GM12875 (cell line): ENCODE measurements at regions not wholly inside any gene's neighbourhood (a gene's known extent, or its start where the extent isn't known, plus 50 kb on each side); places are given as distances from the start of the nearest gene placed in this dataset.

ENCODE experiments used
- H3K4me3 ChIP-seq: one replicate; pipeline ENCODE4 v1.5.1; 2011; ENCODE audit warnings: low read depth, low read length, control low read depth
- CTCF ChIP-seq: IDR thresholded peaks from 2 replicates; pipeline ENCODE4 v1.5.1; 2011; ENCODE audit warnings: low read depth, mild to moderate bottlenecking, control low read depth, inconsistent platforms, low read length, moderate library complexity, borderline replicate concordance; ENCODE audit not compliant: insufficient read depth

- peak; percentile 15; the same call in 1 of the 2 replicates for TF ChIP-seq CTCF
Measured at GRCh38 chr2:22737144-22737543, 647.8 kb upstream of the KLHL29 start.

GRCh38 chr2:22741216-22741615, 643.8 kb upstream of the KLHL29 start:
- no peak for TF ChIP-seq CTCF
- H3K4me3 ChIP-seq: no peak overlapping the region

More at GRCh38 chr2:22737144-22737543, 647.8 kb upstream of the KLHL29 start:
- no peak overlapping the region for H3K4me3 ChIP-seq

GRCh38 chr2:22748909-22749308, 636.1 kb upstream of the KLHL29 start:
- H3K4me3 ChIP-seq: no peak overlapping the region
- TF ChIP-seq CTCF: no peak

DNA sequence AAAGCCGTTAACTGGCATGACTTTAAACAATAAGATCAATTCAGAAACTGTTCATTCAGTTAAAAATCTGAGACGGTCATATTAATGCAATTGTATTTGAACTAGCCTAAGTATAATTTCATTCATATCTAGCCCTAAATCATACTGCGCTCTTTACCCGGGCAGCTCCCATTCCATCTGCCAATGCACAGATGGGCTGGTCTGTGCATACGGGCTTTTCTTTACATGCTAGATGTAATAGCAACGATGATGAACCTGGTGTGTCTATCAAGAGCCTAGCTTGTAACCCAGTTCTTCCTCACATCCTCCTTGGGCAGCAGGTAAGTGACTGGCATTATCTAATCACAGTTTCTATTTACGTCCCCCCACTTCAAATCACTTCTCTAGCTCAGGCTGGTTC, 631.5 kb upstream of the KLHL29 start:
- H3K4me3 ChIP-seq: no peak overlapping the region
- TF ChIP-seq CTCF: no peak

DNA sequence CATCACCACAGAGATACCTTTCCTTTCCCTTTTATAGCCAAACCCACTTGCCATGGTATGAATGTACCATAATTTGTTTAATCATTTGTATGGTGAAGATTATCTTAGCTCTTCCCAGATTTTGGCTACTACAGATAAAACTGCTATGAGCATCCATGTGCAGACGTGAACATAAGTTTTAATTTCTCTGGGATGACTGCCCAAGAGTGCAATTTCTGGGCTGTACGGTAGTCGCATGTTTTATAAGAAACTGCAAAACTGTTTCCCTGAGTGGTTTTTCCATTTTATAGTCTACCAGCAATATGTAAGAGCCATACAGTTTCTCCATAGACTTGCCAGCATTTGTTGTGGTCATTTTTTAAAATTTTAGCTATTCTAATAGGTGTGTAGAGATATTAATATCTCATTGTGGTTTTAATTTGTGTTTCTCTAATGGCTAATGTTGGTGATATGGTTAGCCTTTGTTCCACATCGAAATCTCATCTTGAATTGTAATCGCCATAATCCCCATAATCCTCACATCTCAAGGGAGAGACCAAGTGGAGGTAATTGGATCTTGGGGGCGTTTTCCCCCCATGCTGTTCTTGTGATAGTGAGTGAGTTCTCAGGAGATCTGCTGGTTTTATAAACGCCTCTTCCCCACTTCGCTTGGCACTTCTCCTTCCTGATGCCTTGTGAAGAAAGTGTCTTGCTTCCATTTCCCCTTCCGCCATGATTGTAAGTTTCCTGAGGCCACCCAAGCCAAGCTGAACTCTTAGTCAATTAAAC, 628.5 kb upstream of the KLHL29 start:
- TF ChIP-seq CTCF: no peak

GRCh38 chr2:22769497-22769896, 615.5 kb upstream of the KLHL29 start:
- TF ChIP-seq CTCF: no peak
- H3K4me3 ChIP-seq: no peak overlapping the region

More for the DNA sequence above, 628.5 kb upstream of the KLHL29 start:
- H3K4me3 ChIP-seq: no peak overlapping the region

GRCh38 chr2:22784566-22784965, 600.4 kb upstream of the KLHL29 start:
- H3K4me3 ChIP-seq: no peak overlapping the region
- TF ChIP-seq CTCF: no peak
